Right atrium auricular region (tissue), 2 donors: ENCODE measurements at regions not wholly inside any gene's neighbourhood (a gene's known extent, or its start where the extent isn't known, plus 50 kb on each side); places are given as distances from the start of the nearest gene placed in this dataset.

ENCODE experiments used
- DNase-seq: peaks from one replicate; pipeline ENCODE4 v3.0.0-alpha.2; 2019; ENCODE audit warnings: low spot score
- H3K27ac ChIP-seq, 2 donors: fragments of 200-600 bp; sonication (generic); 1 replicate in 1 of 2; 2 replicates in 1 of 2; pipeline ENCODE4 v1.5.1; 2016 to 2019
- H3K27me3 ChIP-seq, 2 donors: fragments of 200-600 bp; sonication (generic); one replicate each; pipeline versions ENCODE4 v1.5.1 to v1.6.0; 2017 to 2019
- H3K36me3 ChIP-seq: fragments of 200-600 bp; sonication (generic); one replicate; pipeline ENCODE4 v1.5.1; 2016
- H3K4me1 ChIP-seq, 2 donors: fragments of 200-600 bp; sonication (generic); one replicate each; pipeline versions ENCODE4 v1.5.1 to v1.6.0; 2017 to 2019
- H3K4me3 ChIP-seq, 2 donors: fragments of 200-600 bp; sonication (generic); 1 replicate in 1 of 2; 2 replicates in 1 of 2; pipeline ENCODE4 v1.5.1; 2017 to 2019; ENCODE audit warnings: mild to moderate bottlenecking in 1 of 2, moderate library complexity in 1 of 2
- H3K9me3 ChIP-seq, 2 donors: fragments of 200-600 bp; sonication (generic); one replicate each; pipeline ENCODE4 v1.5.1; 2019
- TF ChIP-seq, protein P1 (sequence below), 2 donors: fragments of 200-600 bp; sonication (generic); IDR thresholded peaks; one replicate each; pipeline ENCODE4 v1.5.1; 2019; ENCODE audit warnings: antibody characterized with exemption in 2 of 2

GRCh38 chr4:181538431-181538830 is 704.8 kb upstream of the TENM3 start:
- no peak overlapping the region for H3K4me3 ChIP-seq
- TF ChIP-seq, protein P1, sequence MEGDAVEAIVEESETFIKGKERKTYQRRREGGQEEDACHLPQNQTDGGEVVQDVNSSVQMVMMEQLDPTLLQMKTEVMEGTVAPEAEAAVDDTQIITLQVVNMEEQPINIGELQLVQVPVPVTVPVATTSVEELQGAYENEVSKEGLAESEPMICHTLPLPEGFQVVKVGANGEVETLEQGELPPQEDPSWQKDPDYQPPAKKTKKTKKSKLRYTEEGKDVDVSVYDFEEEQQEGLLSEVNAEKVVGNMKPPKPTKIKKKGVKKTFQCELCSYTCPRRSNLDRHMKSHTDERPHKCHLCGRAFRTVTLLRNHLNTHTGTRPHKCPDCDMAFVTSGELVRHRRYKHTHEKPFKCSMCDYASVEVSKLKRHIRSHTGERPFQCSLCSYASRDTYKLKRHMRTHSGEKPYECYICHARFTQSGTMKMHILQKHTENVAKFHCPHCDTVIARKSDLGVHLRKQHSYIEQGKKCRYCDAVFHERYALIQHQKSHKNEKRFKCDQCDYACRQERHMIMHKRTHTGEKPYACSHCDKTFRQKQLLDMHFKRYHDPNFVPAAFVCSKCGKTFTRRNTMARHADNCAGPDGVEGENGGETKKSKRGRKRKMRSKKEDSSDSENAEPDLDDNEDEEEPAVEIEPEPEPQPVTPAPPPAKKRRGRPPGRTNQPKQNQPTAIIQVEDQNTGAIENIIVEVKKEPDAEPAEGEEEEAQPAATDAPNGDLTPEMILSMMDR (IDR thresholded peaks at IDR 0.05): no peak
- no peaks in the 10 kb centered on the region for H3K36me3 ChIP-seq
- no peak for DNase-seq
- no peaks in the 10 kb centered on the region for H3K27me3 ChIP-seq
- no peaks in the 10 kb centered on the region for H3K9me3 ChIP-seq
- no peak overlapping the region for H3K27ac ChIP-seq
- H3K4me1 ChIP-seq: no peaks in the 10 kb centered on the region

DNA sequence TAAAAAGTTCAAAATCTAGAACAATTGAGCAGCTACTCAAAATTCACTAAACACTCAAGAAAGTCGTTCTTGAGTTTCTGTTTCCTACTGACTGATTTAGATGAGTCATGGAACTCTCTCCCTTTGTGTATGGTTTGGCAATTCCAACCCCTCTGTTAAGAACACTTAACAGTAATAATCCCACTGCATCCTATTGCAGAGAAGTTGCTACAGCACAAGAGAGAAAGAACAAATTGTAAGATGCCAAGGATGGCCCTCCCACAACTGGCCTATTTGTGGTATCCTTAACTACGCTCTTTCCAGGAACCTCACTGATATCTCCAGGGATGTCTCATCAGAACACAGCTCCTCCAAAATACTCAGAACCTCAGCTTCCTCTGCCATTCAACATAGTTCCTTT is 701.8 kb upstream of the TENM3 start:
- H3K36me3 ChIP-seq: no peaks in the 10 kb centered on the region
- no peaks in the 10 kb centered on the region for H3K9me3 ChIP-seq
- H3K4me1 ChIP-seq: no peaks in the 10 kb centered on the region
- no peaks in the 10 kb centered on the region for H3K27me3 ChIP-seq
- H3K4me3 ChIP-seq: no peak overlapping the region
- no peak for DNase-seq
- H3K27ac ChIP-seq: no peak overlapping the region
- TF ChIP-seq, protein P1 (IDR thresholded peaks at IDR 0.05): no peak

DNA sequence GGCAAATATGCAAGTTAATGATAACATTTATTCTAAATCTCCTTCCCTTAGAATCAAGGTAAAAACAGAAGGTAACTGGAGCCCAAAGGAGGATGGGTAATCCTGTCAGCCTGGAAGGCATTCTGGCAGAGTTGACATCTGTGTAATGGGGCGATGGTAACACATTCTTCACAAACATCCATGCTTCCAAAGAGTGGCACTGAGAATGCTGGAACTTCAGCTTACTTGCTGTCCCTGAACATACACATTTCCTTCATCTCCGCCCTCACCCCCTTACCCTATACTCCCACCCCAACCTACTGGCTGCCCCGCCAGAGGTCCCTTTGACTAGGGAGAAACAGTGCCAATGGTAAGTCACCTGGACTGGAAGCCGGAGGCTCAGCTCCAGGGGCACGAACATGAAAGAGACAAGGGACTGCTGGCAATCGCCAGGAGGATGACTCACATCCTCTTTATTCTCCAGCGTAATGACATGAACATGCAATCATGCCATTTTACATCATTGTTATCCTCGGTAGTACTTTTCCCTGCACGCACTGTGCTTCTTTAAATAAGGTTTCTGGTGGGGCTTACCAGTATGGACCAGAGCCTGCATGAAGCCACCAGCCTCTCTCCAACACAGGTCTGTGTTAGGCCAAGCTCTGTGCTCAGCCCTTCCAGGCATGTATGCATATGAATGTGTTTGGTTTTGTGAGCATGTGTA is 694.2 kb upstream of the TENM3 start:
- Histone ChIP-seq H3K27me3 (no peaks in the 10 kb centered on the region), H3K4me3 (no peak overlapping the region), H3K27ac (no peak overlapping the region), H3K4me1 (no peaks in the 10 kb centered on the region), H3K36me3 (no peaks in the 10 kb centered on the region), H3K9me3 (no peaks in the 10 kb centered on the region)
- no peak for DNase-seq
- TF ChIP-seq, protein P1 (IDR thresholded peaks at IDR 0.05): no peak

DNA sequence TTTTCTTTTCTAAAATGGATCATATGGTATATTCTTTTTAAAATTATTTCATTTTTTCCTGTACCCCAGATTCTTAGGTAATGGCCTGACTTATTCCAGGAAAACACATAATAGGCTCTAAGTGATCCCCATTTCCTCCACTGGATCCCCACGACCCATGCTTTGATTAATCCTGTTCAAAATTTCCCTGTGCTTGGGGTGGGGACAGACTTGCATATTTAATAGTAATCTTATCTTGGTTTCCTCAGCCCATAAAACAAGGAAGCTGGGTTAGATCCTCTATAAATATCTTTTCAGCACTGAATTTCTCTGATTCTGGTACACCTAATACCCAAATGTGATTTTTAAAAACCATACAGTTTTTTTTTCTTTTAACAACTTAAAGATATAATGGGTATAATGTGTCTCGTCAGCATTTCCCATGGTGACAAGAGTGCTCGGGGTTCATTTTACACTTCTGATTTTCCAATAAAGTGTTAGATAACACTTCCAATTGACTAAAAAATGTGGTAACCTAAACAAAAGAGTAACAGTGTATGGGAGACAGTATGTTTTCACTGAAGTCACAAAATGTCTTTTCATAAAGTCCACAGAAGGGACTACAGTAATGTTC is 693.5 kb upstream of the TENM3 start:
- H3K36me3 ChIP-seq: no peaks in the 10 kb centered on the region
- no peaks in the 10 kb centered on the region for H3K9me3 ChIP-seq
- no peak overlapping the region for H3K27ac ChIP-seq
- H3K27me3 ChIP-seq: no peaks in the 10 kb centered on the region
- H3K4me3 ChIP-seq: no peak overlapping the region
- TF ChIP-seq, protein P1 (IDR thresholded peaks at IDR 0.05): no peak
- no peak for DNase-seq
- no peaks in the 10 kb centered on the region for H3K4me1 ChIP-seq

- Histone ChIP-seq H3K4me3 (no peak overlapping the region), H3K27ac (no peak overlapping the region), H3K9me3 (no peaks in the 10 kb centered on the region), H3K36me3 (no peaks in the 10 kb centered on the region), H3K4me1 (no peaks in the 10 kb centered on the region), H3K27me3 (no peaks in the 10 kb centered on the region)
- TF ChIP-seq, protein P1 (IDR thresholded peaks at IDR 0.05): no peak
- DNase-seq: no peak
Observed at GRCh38 chr4:181550381-181550780, 692.8 kb upstream of the TENM3 start.

GRCh38 chr4:181559637-181560036 is 683.6 kb upstream of the TENM3 start:
- Histone ChIP-seq H3K27me3 (no peaks in the 10 kb centered on the region), H3K36me3 (no peaks in the 10 kb centered on the region), H3K27ac (no peak overlapping the region), H3K4me3 (no peak overlapping the region), H3K9me3 (no peaks in the 10 kb centered on the region), H3K4me1 (no peaks in the 10 kb centered on the region)
- TF ChIP-seq, protein P1 (IDR thresholded peaks at IDR 0.05): no peak
- no peak for DNase-seq
